Tibial artery (tissue), 4 donors: ENCODE measurements at regions not wholly inside any gene's neighbourhood (a gene's known extent, or its start where the extent isn't known, plus 50 kb on each side); places are given as distances from the start of the nearest gene placed in this dataset.

ENCODE experiments used
- DNase-seq, 2 donors: peaks; one replicate each; pipeline ENCODE4 v3.0.0-alpha.2; 2019
- H3K27ac ChIP-seq, 2 donors: fragments of 200-600 bp; sonication (generic) in 1 of 2; 1 replicate in 1 of 2; 2 replicates in 1 of 2; pipeline ENCODE4 v1.5.1; 2018 to 2019; ENCODE audit warnings: mild to moderate bottlenecking in 1 of 2
- H3K27me3 ChIP-seq, 2 donors: fragments of 200-600 bp; sonication (generic) in 1 of 2; one replicate each; pipeline versions ENCODE4 v1.5.1 to v1.6.0; 2016 to 2019
- H3K36me3 ChIP-seq, 3 donors: fragments of 200-600 bp; sonication (generic) in 2 of 3; one replicate each; pipeline ENCODE4 v1.5.1; 2016 to 2019; ENCODE audit warnings: mild to moderate bottlenecking in 2 of 3
- H3K4me1 ChIP-seq, 4 donors: fragments of 200-600 bp; sonication (generic) in 2 of 4; 1 replicate in 3 of 4; 2 replicates in 1 of 4; pipeline ENCODE4 v1.5.1; 2016 to 2019
- H3K4me3 ChIP-seq, 2 donors: fragments of 200-600 bp; sonication (generic) in 1 of 2; 1 replicate in 1 of 2; 2 replicates in 1 of 2; pipeline ENCODE4 v1.5.1; 2018 to 2019; ENCODE audit warnings: mild to moderate bottlenecking in 2 of 2
- H3K9me3 ChIP-seq, 3 donors: fragments of 200-600 bp; sonication (generic) in 1 of 3; one replicate each; pipeline ENCODE4 v1.5.1; 2016 to 2019
- intact Hi-C: fragments of 100-400 bp; cut with DNase I; formaldehyde crosslinking; loops from one replicate; pipeline ENCODE4 v1.15.0; 2023; ENCODE audit warnings: low total_unique reads
- TF ChIP-seq, protein P1 (sequence below), 2 experiments: fragments of 200-600 bp in 1 of 2; fragments of 450-650 bp in 1 of 2; IDR thresholded peaks; one replicate each; pipeline ENCODE4 v1.5.1; 2017 to 2019; ENCODE audit warnings: antibody characterized with exemption in 2 of 2, mild to moderate bottlenecking in 1 of 2, moderate library complexity in 1 of 2

- intact Hi-C loops = no loop called here
- H3K9me3 ChIP-seq = no peaks in the 10 kb centered on the region
- DNase-seq = no peak
These were observed 1274.2 kb upstream of the GBE1 start for GRCh38 chr3:83035704-83036010.

GRCh38 chr3:83034806-83035703 lies 1273.6 kb upstream of the GBE1 start:
- intact Hi-C loops = no loop called here
- Histone ChIP-seq H3K9me3 (no peaks in the 10 kb centered on the region), H3K4me3 (no peak overlapping the region), H3K27me3 (no peaks in the 10 kb centered on the region), H3K27ac (no peak overlapping the region), H3K4me1 (peaks cover 0 to 24% (median 0%) of the 10 kb centered on the region in 4 donors), H3K36me3 (no peaks in the 10 kb centered on the region)
- TF ChIP-seq, protein P1, sequence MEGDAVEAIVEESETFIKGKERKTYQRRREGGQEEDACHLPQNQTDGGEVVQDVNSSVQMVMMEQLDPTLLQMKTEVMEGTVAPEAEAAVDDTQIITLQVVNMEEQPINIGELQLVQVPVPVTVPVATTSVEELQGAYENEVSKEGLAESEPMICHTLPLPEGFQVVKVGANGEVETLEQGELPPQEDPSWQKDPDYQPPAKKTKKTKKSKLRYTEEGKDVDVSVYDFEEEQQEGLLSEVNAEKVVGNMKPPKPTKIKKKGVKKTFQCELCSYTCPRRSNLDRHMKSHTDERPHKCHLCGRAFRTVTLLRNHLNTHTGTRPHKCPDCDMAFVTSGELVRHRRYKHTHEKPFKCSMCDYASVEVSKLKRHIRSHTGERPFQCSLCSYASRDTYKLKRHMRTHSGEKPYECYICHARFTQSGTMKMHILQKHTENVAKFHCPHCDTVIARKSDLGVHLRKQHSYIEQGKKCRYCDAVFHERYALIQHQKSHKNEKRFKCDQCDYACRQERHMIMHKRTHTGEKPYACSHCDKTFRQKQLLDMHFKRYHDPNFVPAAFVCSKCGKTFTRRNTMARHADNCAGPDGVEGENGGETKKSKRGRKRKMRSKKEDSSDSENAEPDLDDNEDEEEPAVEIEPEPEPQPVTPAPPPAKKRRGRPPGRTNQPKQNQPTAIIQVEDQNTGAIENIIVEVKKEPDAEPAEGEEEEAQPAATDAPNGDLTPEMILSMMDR (IDR thresholded peaks at IDR 0.05) = no peak
- DNase-seq = peak in 1 of 2 donors; percentile 50

More at GRCh38 chr3:83035704-83036010, 1274.2 kb upstream of the GBE1 start:
- Histone ChIP-seq H3K27me3 (no peaks in the 10 kb centered on the region), H3K27ac (no peak overlapping the region), H3K4me3 (no peak overlapping the region), H3K4me1 (peaks cover 0 to 30% (median 2%) of the 10 kb centered on the region in 4 donors), H3K36me3 (no peaks in the 10 kb centered on the region)
- TF ChIP-seq, protein P1 (IDR thresholded peaks at IDR 0.05) = no peak

- no peaks in the 10 kb centered on the region for H3K36me3 ChIP-seq
- H3K4me3 ChIP-seq = no peak overlapping the region
- H3K27ac ChIP-seq = peak overlapping the region in 1 of 2 donors; percentile 49
- TF ChIP-seq, protein P1 (IDR thresholded peaks at IDR 0.05) = no peak
- H3K27me3 ChIP-seq = no peaks in the 10 kb centered on the region
- intact Hi-C loops = no loop called here
- H3K4me1 ChIP-seq = peaks cover 0 to 16% (median 0%) of the 10 kb centered on the region in 4 donors
- no peaks in the 10 kb centered on the region for H3K9me3 ChIP-seq
- no peak for DNase-seq
These were observed 1271.7 kb upstream of the GBE1 start for GRCh38 chr3:83033133-83033532.

DNA sequence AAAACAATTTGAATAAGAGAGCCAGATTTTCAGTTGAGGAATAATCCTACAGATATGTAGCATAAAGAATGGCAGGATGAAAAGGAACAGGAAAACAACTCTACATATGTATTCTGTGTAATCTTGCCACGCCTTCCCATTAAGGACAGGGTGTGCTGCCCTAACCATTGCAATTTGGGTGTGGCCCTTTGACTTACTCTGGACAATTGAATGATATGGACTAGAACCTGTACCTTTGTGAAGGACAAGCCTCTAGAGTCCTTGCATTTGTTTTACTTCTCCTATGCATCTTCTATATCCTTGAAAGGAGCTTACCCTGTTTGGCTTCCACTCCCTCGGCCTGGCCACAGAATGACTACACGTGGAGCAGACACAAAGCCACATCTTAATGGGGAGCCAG lies 1261.6 kb upstream of the GBE1 start:
- H3K4me1 ChIP-seq = no peaks in the 10 kb centered on the region
- TF ChIP-seq, protein P1 (IDR thresholded peaks at IDR 0.05) = no peak
- H3K4me3 ChIP-seq = no peak overlapping the region
- DNase-seq = no peak
- intact Hi-C loops = no loop called here
- no peaks in the 10 kb centered on the region for H3K27me3 ChIP-seq
- no peaks in the 10 kb centered on the region for H3K36me3 ChIP-seq
- H3K9me3 ChIP-seq = no peaks in the 10 kb centered on the region
- no peak overlapping the region for H3K27ac ChIP-seq

DNA sequence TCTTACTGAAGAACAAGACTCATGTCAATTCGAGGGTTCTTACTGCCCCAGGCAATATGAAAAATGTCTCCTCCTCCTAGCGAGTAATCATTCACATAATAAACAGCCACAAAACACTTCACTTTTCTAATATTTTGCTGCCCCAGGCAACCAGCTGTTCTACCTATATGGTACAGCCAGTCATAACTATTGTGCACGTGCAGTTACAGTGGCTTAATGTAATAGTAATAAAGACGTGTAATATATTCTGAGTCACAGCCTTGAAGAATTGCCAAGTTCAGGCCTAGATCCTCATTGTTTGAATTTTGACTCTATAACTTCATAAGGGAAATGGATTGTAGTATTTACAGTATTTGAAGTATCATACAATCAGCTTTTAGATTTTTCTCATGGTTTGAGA lies 1250.0 kb upstream of the GBE1 start:
- H3K27me3 ChIP-seq = no peaks in the 10 kb centered on the region
- H3K27ac ChIP-seq = no peak overlapping the region
- no peaks in the 10 kb centered on the region for H3K36me3 ChIP-seq
- intact Hi-C loops = no loop called here
- H3K4me3 ChIP-seq = no peak overlapping the region
- DNase-seq = no peak
- H3K9me3 ChIP-seq = no peaks in the 10 kb centered on the region
- TF ChIP-seq, protein P1 (IDR thresholded peaks at IDR 0.05) = no peak
- H3K4me1 ChIP-seq = no peaks in the 10 kb centered on the region
